ENCODE measurements at regions not wholly inside any gene's neighbourhood (a gene's known extent, or its start where the extent isn't known, plus 50 kb on each side); places are given as distances from the start of the nearest gene placed in this dataset.
"Not testable (repeated sequence)": the region's sequence is repeated elsewhere in the genome, so short reads cannot be mapped to it uniquely, and the experiment has no call there.

GRCh38 chr2:225820826-225821225 lies 421.3 kb downstream of the NYAP2 start:
- H3K4me3 ChIP-seq (ENCODE audit: low read depth, low read length) = no peak overlapping the region
- peak; percentile 64 for DNase-seq (ENCODE audit: low read depth)

DNA sequence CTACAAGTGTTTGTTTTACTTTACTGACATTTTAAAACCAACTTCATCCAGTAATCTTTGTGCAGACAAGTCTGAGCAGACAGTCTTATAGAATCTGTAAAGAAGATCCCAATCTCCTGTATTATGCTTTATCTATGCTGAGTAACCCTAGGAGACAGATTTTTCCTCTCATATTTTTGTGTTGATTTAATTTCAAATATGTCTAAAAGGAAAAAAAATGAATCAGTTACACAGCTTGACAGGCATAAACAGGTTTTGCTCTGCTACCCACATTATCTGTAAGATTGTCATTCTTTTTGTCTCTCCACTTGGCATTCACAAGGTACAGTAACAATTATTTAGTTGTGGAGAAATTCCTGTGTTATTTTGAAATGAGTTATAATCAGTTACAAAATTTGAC lies 415.0 kb downstream of the NYAP2 start:
- DNase-seq (ENCODE audit: low read depth) = no peak
- H3K4me3 ChIP-seq (ENCODE audit: low read depth, low read length) = no peak overlapping the region

- no peak for DNase-seq (ENCODE audit: low read depth)
- H3K4me3 ChIP-seq (ENCODE audit: low read depth, low read length) = no peak overlapping the region
Observed at GRCh38 chr2:225806105-225806504, 406.6 kb downstream of the NYAP2 start.

- DNase-seq (ENCODE audit: low read depth); H3K4me3 ChIP-seq (ENCODE audit: low read depth, low read length): not testable (repeated sequence)
Observed at GRCh38 chr2:225802076-225802475, 402.6 kb downstream of the NYAP2 start.

- H3K4me3 ChIP-seq (ENCODE audit: low read depth, low read length) = no peak overlapping the region
- DNase-seq (ENCODE audit: low read depth) = no peak
Observed at GRCh38 chr2:225797394-225797793, 397.9 kb downstream of the NYAP2 start.

GRCh38 chr2:225794652-225795400 lies 395.3 kb downstream of the NYAP2 start:
- no peak for DNase-seq (ENCODE audit: low read depth)
- no peak overlapping the region for H3K4me3 ChIP-seq (ENCODE audit: low read depth, low read length)

- DNase-seq (ENCODE audit: low read depth) = no peak
- H3K4me3 ChIP-seq (ENCODE audit: low read depth, low read length) = no peak overlapping the region
Observed at GRCh38 chr2:225793736-225794550, 394.4 kb downstream of the NYAP2 start.

DNA sequence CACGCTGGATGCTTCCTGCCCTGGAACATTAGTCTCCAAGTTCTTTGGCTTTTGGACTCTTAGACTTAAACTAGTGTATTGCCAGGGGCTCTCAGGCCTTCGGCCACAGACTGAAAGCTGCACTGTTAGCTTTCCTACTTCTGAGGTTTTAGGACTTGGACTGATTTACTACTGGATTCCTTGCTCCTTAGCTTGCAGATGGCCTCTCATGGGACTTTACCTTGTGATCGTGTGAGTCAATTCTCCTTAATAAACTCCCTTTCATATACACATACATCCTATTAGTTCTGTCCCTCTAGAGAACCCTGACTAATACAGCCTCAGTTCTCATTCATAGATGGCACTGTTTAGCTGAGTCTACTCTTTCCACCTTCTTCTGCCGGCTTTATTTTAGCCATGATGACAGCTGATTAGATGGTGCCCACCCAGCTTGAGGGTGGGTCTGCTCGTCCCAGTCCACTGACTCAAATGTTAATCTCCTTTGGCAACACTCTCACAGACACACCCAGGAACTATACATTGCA lies 389.1 kb downstream of the NYAP2 start:
- no peak overlapping the region for H3K4me3 ChIP-seq (ENCODE audit: low read depth, low read length)
- DNase-seq (ENCODE audit: low read depth) = peak; percentile 59

DNA sequence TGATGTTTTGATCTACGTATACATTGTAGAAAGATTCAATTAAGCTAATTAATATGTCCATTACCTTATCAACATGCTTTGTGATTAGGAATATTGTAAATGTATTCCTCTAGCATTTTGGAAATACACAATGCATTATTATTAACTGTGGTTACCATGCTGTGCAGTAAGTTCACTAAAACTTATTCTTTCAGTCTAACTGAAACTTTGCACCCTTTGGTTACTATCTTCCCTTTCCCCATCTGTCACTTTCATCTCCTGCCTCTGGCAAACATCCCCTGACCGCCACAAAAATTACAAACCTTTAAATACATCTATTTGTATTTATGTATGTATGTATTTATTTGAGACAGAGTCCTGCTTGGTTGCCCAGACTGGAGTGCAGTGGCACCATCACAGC lies 388.0 kb downstream of the NYAP2 start:
- no peak overlapping the region for H3K4me3 ChIP-seq (ENCODE audit: low read depth, low read length)
- no peak for DNase-seq (ENCODE audit: low read depth)

DNA sequence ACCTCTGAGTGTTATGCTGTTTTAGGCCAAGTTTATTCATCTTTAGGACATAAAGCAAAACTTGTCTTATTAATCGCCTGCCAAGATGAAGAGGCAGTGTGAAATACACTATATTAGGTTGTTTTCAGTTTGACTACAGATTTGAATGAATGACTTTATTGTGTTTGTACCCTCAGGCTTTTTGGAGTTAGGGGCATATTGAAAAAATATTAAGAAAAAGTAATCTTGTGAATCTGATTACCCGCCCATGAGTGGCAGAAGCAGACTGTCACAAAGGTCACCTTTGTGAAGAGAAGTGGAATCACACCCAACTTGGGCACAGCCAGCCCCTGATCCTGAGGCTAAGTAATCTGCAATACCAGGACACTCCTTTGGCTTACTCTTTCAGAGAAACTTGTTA lies 382.5 kb downstream of the NYAP2 start:
- no peak overlapping the region for H3K4me3 ChIP-seq (ENCODE audit: low read depth, low read length)
- no peak for DNase-seq (ENCODE audit: low read depth)

- no peak for DNase-seq (ENCODE audit: low read depth)
Observed at GRCh38 chr2:225781145-225781544, 381.6 kb downstream of the NYAP2 start.

GRCh38 chr2:225779829-225780228 lies 380.3 kb downstream of the NYAP2 start:
- DNase-seq (ENCODE audit: low read depth) = no peak
- no peak overlapping the region for H3K4me3 ChIP-seq (ENCODE audit: low read depth, low read length)

More at GRCh38 chr2:225781145-225781544, 381.6 kb downstream of the NYAP2 start:
- H3K4me3 ChIP-seq (ENCODE audit: low read depth, low read length) = no peak overlapping the region

GRCh38 chr2:225773148-225773547 lies 373.6 kb downstream of the NYAP2 start:
- no peak overlapping the region for H3K4me3 ChIP-seq (ENCODE audit: low read depth, low read length)
- DNase-seq (ENCODE audit: low read depth) = no peak

DNA sequence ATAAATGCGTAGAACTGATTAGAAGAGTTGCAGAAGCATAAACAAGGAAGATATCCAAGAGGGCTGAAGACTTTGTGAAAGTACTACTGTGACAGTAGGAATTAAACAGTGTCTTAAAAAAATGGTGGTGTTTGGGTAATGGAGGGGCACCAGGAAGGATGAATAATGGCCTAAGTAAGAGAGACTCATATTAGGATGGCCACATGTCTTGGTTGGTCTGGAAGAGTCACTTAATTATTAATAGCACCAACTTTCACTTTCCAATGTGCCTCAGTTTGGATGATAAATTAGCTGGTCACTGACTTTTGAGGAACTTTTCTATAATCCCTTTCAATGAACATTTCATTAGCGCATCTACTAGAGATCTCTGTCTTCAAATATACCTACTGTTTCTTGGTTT lies 372.2 kb downstream of the NYAP2 start:
- DNase-seq (ENCODE audit: low read depth) = no peak
- no peak overlapping the region for H3K4me3 ChIP-seq (ENCODE audit: low read depth, low read length)

GRCh38 chr2:225768741-225769140 lies 369.2 kb downstream of the NYAP2 start:
- no peak overlapping the region for H3K4me3 ChIP-seq (ENCODE audit: low read depth, low read length)
- DNase-seq (ENCODE audit: low read depth) = no peak

DNA sequence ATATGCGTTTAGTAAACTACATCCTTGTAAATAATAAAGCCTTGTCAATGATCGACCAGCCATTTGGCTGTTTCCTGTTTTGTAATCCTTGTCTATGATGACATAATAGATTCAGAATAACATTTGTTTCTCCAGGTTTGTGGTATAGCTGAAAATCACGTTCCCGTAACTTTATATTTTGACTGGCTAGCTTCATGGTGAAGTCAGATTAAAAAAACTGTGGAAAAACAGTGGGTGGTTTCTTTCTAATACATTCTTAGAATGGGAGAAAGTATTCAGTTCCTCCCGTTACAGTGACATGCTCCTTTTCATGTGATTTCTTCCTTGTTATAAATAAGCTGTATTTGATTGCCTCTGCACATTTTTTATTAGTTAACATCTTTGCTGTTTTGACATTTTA lies 366.9 kb downstream of the NYAP2 start:
- no peak for DNase-seq (ENCODE audit: low read depth)

GRCh38 chr2:225765820-225766219 lies 366.3 kb downstream of the NYAP2 start:
- DNase-seq (ENCODE audit: low read depth) = no peak
- H3K4me3 ChIP-seq (ENCODE audit: low read depth, low read length) = no peak overlapping the region

More for the DNA sequence above, 366.9 kb downstream of the NYAP2 start:
- H3K4me3 ChIP-seq (ENCODE audit: low read depth, low read length) = no peak overlapping the region

- DNase-seq (ENCODE audit: low read depth) = peak; percentile 55
- H3K4me3 ChIP-seq (ENCODE audit: low read depth, low read length) = no peak overlapping the region
Observed at GRCh38 chr2:225764346-225764745, 364.8 kb downstream of the NYAP2 start.

- no peak overlapping the region for H3K4me3 ChIP-seq (ENCODE audit: low read depth, low read length)
- DNase-seq (ENCODE audit: low read depth) = no peak
Observed at GRCh38 chr2:225763711-225764110, 364.2 kb downstream of the NYAP2 start.

DNA sequence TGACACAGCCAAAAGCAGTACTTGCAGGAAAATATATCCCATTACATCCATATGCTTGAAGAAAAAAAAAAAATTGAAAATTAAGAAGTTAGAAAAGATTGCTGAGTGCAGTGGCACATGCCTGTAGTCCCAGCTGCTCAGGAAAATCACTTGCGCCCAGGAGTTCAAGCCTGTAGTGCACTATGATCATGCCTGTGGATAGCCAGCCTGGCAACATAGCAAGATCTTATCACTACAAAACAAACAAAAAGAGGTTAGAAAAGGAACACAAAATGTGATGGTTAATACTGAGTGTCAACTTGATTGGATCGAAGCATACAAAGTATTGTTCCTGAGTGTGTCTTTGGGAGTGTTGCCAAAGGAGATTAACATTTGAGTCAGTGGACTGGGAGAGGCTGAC lies 361.9 kb downstream of the NYAP2 start:
- no peak overlapping the region for H3K4me3 ChIP-seq (ENCODE audit: low read depth, low read length)
- DNase-seq (ENCODE audit: low read depth) = no peak

GRCh38 chr2:225757248-225757647 lies 357.7 kb downstream of the NYAP2 start:
- no peak overlapping the region for H3K4me3 ChIP-seq (ENCODE audit: low read depth, low read length)
- no peak for DNase-seq (ENCODE audit: low read depth)
